Loucy (cell line): ENCODE measurements at regions not wholly inside any gene's neighbourhood (a gene's known extent, or its start where the extent isn't known, plus 50 kb on each side); places are given as distances from the start of the nearest gene placed in this dataset.

Source experiments
- H2AFZ ChIP-seq: fragments of 200-600 bp; sonication (generic); 2 replicates; pipeline ENCODE4 v1.6.0; 2016; ENCODE audit warnings: antibody characterized with exemption, mild to moderate bottlenecking, low read length, moderate library complexity
- H3F3A ChIP-seq: fragments of 200-600 bp; 2 replicates; pipeline ENCODE4 v1.6.0; 2016; ENCODE audit warnings: antibody characterized with exemption, low read depth, mild to moderate bottlenecking
- H3K27me3 ChIP-seq: fragments of 200-600 bp; sonication (generic); 2 replicates; pipeline ENCODE4 v1.6.1; 2014; ENCODE audit warnings: low read length, mild to moderate bottlenecking; ENCODE audit not compliant: insufficient read depth, poor library complexity, severe bottlenecking
- H3K36me3 ChIP-seq: fragments of 200-600 bp; sonication (generic); 2 replicates; pipeline ENCODE4 v1.6.1; 2016; ENCODE audit warnings: low read length; ENCODE audit not compliant: insufficient read depth
- H3K4me1 ChIP-seq: fragments of 200-600 bp; sonication (generic); 2 replicates; pipeline ENCODE4 v1.5.1; 2014; ENCODE audit warnings: low read length, mild to moderate bottlenecking; ENCODE audit not compliant: insufficient read depth, poor library complexity, severe bottlenecking
- H3K4me2 ChIP-seq: fragments of 200-600 bp; sonication (generic); 2 replicates; pipeline ENCODE4 v1.6.0; 2014; ENCODE audit warnings: antibody characterized with exemption, low read length, low read depth, mild to moderate bottlenecking; ENCODE audit not compliant: poor library complexity, severe bottlenecking
- H3K4me3 ChIP-seq: fragments of 200-600 bp; sonication (generic); 2 replicates; pipeline ENCODE4 v1.5.1; 2014; ENCODE audit warnings: low read length, mild to moderate bottlenecking, mixed read lengths; ENCODE audit not compliant: poor library complexity, severe bottlenecking
- H3K79me2 ChIP-seq: fragments of 200-600 bp; sonication (generic); 2 replicates; pipeline ENCODE4 v1.6.1; 2014; ENCODE audit warnings: low read length; ENCODE audit not compliant: insufficient read depth
- H3K9ac ChIP-seq: fragments of 200-600 bp; sonication (generic); 2 replicates; pipeline ENCODE4 v1.6.0; 2014; ENCODE audit warnings: mild to moderate bottlenecking, low read depth, low read length, moderate library complexity; ENCODE audit not compliant: poor library complexity, severe bottlenecking
- H3K9me2 ChIP-seq: fragments of 200-600 bp; sonication (generic); replicated peaks from 2 replicates; pipeline ENCODE4 v1.6.1; 2016; ENCODE audit warnings: low read depth, low read length, mixed read lengths
- H3K9me3 ChIP-seq: fragments of 200-600 bp; sonication (generic); 2 replicates; pipeline ENCODE4 v1.6.1; 2014; ENCODE audit warnings: mild to moderate bottlenecking, antibody characterized with exemption, low read length, low read depth; ENCODE audit not compliant: insufficient read depth
- H4K20me1 ChIP-seq: fragments of 200-600 bp; sonication (generic); 2 replicates; pipeline ENCODE4 v1.6.0; 2014; ENCODE audit warnings: antibody characterized with exemption, low read length, mild to moderate bottlenecking; ENCODE audit not compliant: insufficient read depth, poor library complexity, severe bottlenecking
- CTCF ChIP-seq: fragments of 200-600 bp; sonication (generic); conservative IDR thresholded peaks from 2 replicates; pipeline ENCODE4 v1.5.1; 2014; ENCODE audit warnings: mild to moderate bottlenecking, antibody characterized with exemption, low read length
- EZH2phosphoT487 ChIP-seq: fragments of 200-600 bp; IDR thresholded peaks from 2 replicates; pipeline ENCODE4 v1.6.1; 2018; ENCODE audit warnings: antibody characterized with exemption, mild to moderate bottlenecking, moderate library complexity, borderline replicate concordance

- no peaks in the 10 kb centered on the region for H3K9me2 ChIP-seq
- H2AFZ ChIP-seq = no peak overlapping the region
- H3F3A ChIP-seq = no peaks in the 10 kb centered on the region
- no peaks in the 10 kb centered on the region for H3K4me1 ChIP-seq
- H3K9me3 ChIP-seq = no peaks in the 10 kb centered on the region
- H3K4me2 ChIP-seq = no peak overlapping the region
- no peaks in the 10 kb centered on the region for H3K79me2 ChIP-seq
- H3K4me3 ChIP-seq = no peak overlapping the region
- no peaks in the 10 kb centered on the region for H3K27me3 ChIP-seq
- TF ChIP-seq EZH2phosphoT487 (no peak), CTCF (no peak)
- no peak overlapping the region for H3K9ac ChIP-seq
- H4K20me1 ChIP-seq = no peaks in the 10 kb centered on the region
- no peaks in the 10 kb centered on the region for H3K36me3 ChIP-seq
Measured at GRCh38 chr6:91713911-91714310, 1127.0 kb upstream of the MAP3K7 start.

GRCh38 chr6:91711518-91711917, 1124.6 kb upstream of the MAP3K7 start:
- H3K36me3 ChIP-seq = no peaks in the 10 kb centered on the region
- H3K79me2 ChIP-seq = no peaks in the 10 kb centered on the region
- no peaks in the 10 kb centered on the region for H3K27me3 ChIP-seq
- no peak overlapping the region for H2AFZ ChIP-seq
- no peaks in the 10 kb centered on the region for H3K4me1 ChIP-seq
- no peaks in the 10 kb centered on the region for H4K20me1 ChIP-seq
- H3K9me3 ChIP-seq = no peaks in the 10 kb centered on the region
- no peaks in the 10 kb centered on the region for H3F3A ChIP-seq
- H3K9me2 ChIP-seq = no peaks in the 10 kb centered on the region
- no peak overlapping the region for H3K4me2 ChIP-seq
- H3K4me3 ChIP-seq = no peak overlapping the region
- TF ChIP-seq EZH2phosphoT487 = no peak
- no peak for TF ChIP-seq CTCF
- no peak overlapping the region for H3K9ac ChIP-seq

- Histone ChIP-seq H3K9me3 (no peaks in the 10 kb centered on the region), H3K79me2 (no peaks in the 10 kb centered on the region), H2AFZ (no peak overlapping the region), H3K36me3 (no peaks in the 10 kb centered on the region), H3K9ac (no peak overlapping the region), H3K9me2 (no peaks in the 10 kb centered on the region), H4K20me1 (no peaks in the 10 kb centered on the region), H3K27me3 (no peaks in the 10 kb centered on the region), H3K4me1 (no peaks in the 10 kb centered on the region), H3F3A (no peaks in the 10 kb centered on the region), H3K4me2 (no peak overlapping the region), H3K4me3 (no peak overlapping the region)
- TF ChIP-seq CTCF (no peak), EZH2phosphoT487 (no peak)
Measured at GRCh38 chr6:91710342-91710741, 1123.5 kb upstream of the MAP3K7 start.
